AG09309 (cell line): ENCODE measurements at regions not wholly inside any gene's neighbourhood (a gene's known extent, or its start where the extent isn't known, plus 50 kb on each side); places are given as distances from the start of the nearest gene placed in this dataset.

Experiments
- DNase-seq: peaks from one replicate; pipeline ENCODE4 v3.0.0-alpha.2; 2010; ENCODE audit warnings: low read depth
- H3K4me3 ChIP-seq: 2 replicates; pipeline ENCODE4 v1.5.1; 2011; ENCODE audit warnings: mild to moderate bottlenecking, low read depth, low read length, moderate library complexity; ENCODE audit not compliant: control insufficient read depth
- TF ChIP-seq, protein P1 (sequence below): IDR thresholded peaks from 2 replicates; pipeline ENCODE4 v1.5.1; 2011; ENCODE audit warnings: mild to moderate bottlenecking, low read depth, low read length, inconsistent platforms; ENCODE audit not compliant: insufficient read depth, control insufficient read depth; ENCODE audit errors: missing control alignments

DNA sequence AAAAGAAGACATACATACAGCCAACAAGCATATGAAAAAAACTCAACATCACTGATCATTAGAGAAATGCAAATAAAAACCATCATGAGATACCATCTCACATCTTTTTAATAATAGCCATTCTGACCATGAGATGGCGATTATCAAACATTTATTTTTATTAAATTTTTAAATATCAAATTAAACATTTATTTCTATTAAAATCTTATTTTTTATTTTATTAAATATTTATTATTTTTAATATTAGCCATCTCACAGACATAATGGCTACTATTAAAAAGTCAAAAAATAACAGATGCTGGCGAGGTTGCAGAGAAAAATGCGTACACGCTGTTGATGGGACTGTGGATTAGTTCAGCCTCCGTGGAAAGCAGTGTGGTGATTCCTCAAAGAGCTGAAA is 264.8 kb upstream of the TENM4 start:
- DNase-seq: no peak
- TF ChIP-seq, protein P1, sequence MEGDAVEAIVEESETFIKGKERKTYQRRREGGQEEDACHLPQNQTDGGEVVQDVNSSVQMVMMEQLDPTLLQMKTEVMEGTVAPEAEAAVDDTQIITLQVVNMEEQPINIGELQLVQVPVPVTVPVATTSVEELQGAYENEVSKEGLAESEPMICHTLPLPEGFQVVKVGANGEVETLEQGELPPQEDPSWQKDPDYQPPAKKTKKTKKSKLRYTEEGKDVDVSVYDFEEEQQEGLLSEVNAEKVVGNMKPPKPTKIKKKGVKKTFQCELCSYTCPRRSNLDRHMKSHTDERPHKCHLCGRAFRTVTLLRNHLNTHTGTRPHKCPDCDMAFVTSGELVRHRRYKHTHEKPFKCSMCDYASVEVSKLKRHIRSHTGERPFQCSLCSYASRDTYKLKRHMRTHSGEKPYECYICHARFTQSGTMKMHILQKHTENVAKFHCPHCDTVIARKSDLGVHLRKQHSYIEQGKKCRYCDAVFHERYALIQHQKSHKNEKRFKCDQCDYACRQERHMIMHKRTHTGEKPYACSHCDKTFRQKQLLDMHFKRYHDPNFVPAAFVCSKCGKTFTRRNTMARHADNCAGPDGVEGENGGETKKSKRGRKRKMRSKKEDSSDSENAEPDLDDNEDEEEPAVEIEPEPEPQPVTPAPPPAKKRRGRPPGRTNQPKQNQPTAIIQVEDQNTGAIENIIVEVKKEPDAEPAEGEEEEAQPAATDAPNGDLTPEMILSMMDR: no peak
- no peak overlapping the region for H3K4me3 ChIP-seq

GRCh38 chr11:79702303-79702702 is 261.5 kb upstream of the TENM4 start:
- TF ChIP-seq, protein P1: no peak
- no peak for DNase-seq
- no peak overlapping the region for H3K4me3 ChIP-seq

- H3K4me3 ChIP-seq: no peak overlapping the region
- TF ChIP-seq, protein P1: no peak
- DNase-seq: no peak
Measured at GRCh38 chr11:79699246-79699645, 258.4 kb upstream of the TENM4 start.

DNA sequence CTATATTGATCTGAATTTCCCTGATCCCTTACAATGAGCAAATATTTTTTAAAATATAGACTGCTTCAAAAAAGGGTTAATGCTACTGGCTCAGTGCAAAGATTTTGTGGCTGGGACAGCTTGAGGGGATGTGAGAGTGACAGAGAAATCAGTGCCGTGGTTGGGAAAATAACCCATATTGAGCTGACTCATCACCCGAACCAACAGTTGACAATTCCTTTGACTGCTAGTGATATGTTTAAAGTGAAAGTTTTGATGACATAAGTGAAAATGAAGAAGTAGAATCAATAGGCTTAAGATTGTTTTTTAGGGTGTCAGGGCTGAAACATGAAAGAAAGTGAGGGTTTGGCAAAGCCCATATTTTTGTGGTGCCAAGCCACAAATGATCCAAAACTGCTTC is 257.1 kb upstream of the TENM4 start:
- TF ChIP-seq, protein P1: no peak
- DNase-seq: no peak
- no peak overlapping the region for H3K4me3 ChIP-seq

GRCh38 chr11:79694368-79694767 is 253.5 kb upstream of the TENM4 start:
- TF ChIP-seq, protein P1: no peak
- DNase-seq: no peak
- no peak overlapping the region for H3K4me3 ChIP-seq

GRCh38 chr11:79691445-79691844 is 250.6 kb upstream of the TENM4 start:
- TF ChIP-seq, protein P1: no peak
- no peak for DNase-seq
- H3K4me3 ChIP-seq: no peak overlapping the region
